ENCODE measurements at regions not wholly inside any gene's neighbourhood (a gene's known extent, or its start where the extent isn't known, plus 50 kb on each side); places are given as distances from the start of the nearest gene placed in this dataset.
"Not testable (repeated sequence)": the region's sequence is repeated elsewhere in the genome, so short reads cannot be mapped to it uniquely, and the experiment has no call there.

GRCh38 chr6:154639196-154639595 lies 94.0 kb upstream of the SCAF8 start:
- DNase-seq: not testable (repeated sequence)

- no peak for DNase-seq
These were observed 84.9 kb upstream of the SCAF8 start for GRCh38 chr6:154648188-154648887.

DNA sequence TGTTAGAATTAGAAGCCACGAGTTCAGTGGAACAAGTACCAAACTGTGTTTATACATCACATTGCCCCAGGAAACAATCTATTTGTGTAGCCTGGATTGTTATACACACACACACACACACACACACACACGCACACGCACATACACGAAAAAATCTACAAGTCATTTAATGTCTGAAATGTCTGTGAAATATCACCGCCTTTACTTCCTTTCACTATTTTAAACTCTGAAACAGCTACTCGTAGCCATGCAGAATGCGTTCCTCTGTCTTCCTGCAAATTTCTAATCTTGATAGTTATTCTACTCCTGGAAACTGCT lies 84.4 kb upstream of the SCAF8 start:
- DNase-seq: no peak

DNA sequence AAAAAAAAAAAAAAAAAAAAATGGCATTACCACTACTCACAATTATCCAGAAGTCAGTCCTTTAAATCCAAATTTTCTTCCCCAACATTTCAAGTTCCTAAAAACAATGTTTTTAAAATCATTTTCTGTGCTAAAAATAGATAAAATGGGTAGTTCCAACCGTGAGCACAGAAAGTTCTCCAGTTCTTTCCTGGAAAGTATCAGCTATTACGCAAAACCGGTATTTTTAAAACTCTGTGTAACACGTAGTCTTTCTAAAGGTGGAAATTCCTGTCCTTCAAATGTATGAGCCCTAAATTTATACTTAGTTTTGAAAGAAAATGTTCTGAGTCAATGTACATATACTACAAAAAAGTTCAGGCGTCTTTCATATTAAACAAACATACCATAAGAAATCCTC lies 83.5 kb upstream of the SCAF8 start:
- DNase-seq: no peak

DNA sequence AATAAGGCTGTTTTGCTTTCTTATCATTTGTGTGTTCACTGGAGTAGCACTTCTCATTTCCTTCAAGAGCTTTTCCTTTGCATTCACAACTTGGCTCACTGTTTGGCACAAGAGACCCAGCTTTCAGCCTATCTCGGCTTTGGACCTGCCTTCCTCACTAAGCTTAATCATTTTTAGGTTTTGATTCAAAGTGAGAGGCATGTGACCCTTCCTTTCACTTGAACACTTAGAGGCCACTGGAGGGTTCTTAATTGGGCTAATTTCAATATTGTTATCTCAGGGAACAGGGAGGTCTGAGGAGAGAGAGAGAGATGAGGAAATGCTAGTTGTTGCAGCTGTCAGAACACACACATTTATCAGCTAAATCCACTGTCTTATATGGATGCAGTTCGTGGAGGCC lies 82.9 kb upstream of the SCAF8 start:
- DNase-seq: no peak

GRCh38 chr6:154651656-154652055 lies 81.6 kb upstream of the SCAF8 start:
- no peak for DNase-seq

- no peak for DNase-seq
These were observed 79.8 kb upstream of the SCAF8 start for GRCh38 chr6:154653385-154653784.

- no peak for DNase-seq
These were observed 79.4 kb upstream of the SCAF8 start for GRCh38 chr6:154653853-154654252.

- no peak for DNase-seq
These were observed 76.6 kb upstream of the SCAF8 start for GRCh38 chr6:154656660-154657059.

GRCh38 chr6:154661768-154662167 lies 71.4 kb upstream of the SCAF8 start:
- DNase-seq: no peak

- no peak for DNase-seq
These were observed 68.9 kb upstream of the SCAF8 start for GRCh38 chr6:154664287-154664686.

- DNase-seq: no peak
These were observed 65.1 kb upstream of the SCAF8 start for GRCh38 chr6:154668156-154668555.

GRCh38 chr6:154672086-154672485 lies 61.1 kb upstream of the SCAF8 start:
- no peak for DNase-seq

- no peak for DNase-seq
These were observed 59.3 kb upstream of the SCAF8 start for GRCh38 chr6:154673919-154674318.

DNA sequence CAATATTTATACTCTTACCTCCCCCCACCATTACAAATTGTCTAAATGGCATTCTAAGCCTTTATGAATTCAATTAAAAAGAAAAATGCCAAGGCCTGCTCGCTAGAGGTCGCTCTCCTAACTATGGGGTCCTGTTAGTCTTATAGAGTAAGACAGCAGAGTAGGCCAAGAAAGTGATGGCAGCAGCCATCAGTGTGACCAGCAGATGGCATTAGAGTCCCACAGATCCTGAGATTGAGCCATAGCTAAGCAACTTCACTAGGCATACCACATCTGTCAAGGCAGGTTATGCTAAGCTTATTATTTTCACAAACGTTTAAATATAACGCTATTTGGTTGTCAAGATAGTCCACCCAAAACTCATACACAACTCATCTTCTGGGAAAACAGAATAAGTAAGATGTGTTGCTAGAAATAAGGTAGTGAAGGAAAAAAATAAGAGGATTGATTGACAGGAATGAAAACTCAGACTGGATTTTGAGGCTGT lies 57.6 kb upstream of the SCAF8 start:
- peak; percentile 90 for DNase-seq

DNA sequence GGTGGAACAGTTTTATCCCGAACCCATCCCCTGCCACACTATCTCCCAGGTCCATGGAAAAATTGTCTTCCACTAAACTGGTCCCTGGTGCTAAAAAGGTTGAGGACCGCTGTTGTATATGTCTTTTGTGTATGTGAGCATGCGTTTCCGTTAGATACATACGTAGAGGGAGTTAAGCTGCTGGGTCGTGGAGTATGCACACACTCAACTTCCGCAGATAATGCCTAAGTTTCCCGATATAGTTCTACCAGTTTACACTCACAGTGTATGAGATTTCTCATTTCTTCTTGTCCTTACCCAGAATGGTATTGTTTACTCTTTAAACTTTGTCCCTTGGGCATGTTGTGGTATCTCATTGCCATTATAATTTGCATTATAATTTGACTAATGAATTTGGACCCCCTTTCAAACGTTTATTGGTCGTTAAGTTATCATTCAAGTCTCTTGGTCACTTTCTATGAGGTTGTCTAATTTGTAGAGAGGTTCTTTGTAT lies 50.5 kb upstream of the SCAF8 start:
- no peak for DNase-seq

Data from CD4-positive, alpha-beta T cell treated with Interleukin-15 for 1 hour (primary cell).